Trophoblast cell (in vitro differentiated cells and primary cell): ENCODE measurements at regions not wholly inside any gene's neighbourhood (a gene's known extent, or its start where the extent isn't known, plus 50 kb on each side); places are given as distances from the start of the nearest gene placed in this dataset.

Experiments
- DNase-seq, 2 donors: peaks; one replicate each; pipeline ENCODE4 v3.0.0-alpha.2; 2016
- H2AFZ ChIP-seq: 2 replicates; pipeline ENCODE4 v1.6.1; 2013; ENCODE audit warnings: low read length, moderate library complexity, mild to moderate bottlenecking; ENCODE audit not compliant: insufficient read depth, poor library complexity
- H2AK5ac ChIP-seq: 2 replicates; pipeline ENCODE4 v1.6.1; 2013; ENCODE audit warnings: mild to moderate bottlenecking, low read length
- H2BK120ac ChIP-seq: 2 replicates; pipeline ENCODE4 v1.6.1; 2013; ENCODE audit warnings: low read length, mild to moderate bottlenecking, moderate library complexity; ENCODE audit not compliant: insufficient read depth, poor library complexity
- H2BK12ac ChIP-seq: 2 replicates; pipeline ENCODE4 v1.6.1; 2013; ENCODE audit warnings: mild to moderate bottlenecking, low read length, moderate library complexity
- H2BK5ac ChIP-seq: 2 replicates; pipeline ENCODE4 v1.6.1; 2013; ENCODE audit warnings: low read length, low read depth, moderate library complexity, mild to moderate bottlenecking; ENCODE audit not compliant: poor library complexity
- H3K14ac ChIP-seq: 2 replicates; pipeline ENCODE4 v1.6.1; 2013; ENCODE audit warnings: mild to moderate bottlenecking, low read length
- H3K18ac ChIP-seq: 2 replicates; pipeline ENCODE4 v1.6.1; 2013; ENCODE audit warnings: mild to moderate bottlenecking, low read length
- H3K23ac ChIP-seq: 2 replicates; pipeline ENCODE4 v1.6.1; 2013; ENCODE audit warnings: low read length
- H3K27ac ChIP-seq: 2 replicates; pipeline ENCODE4 v1.5.1; 2013; ENCODE audit warnings: low read depth, mild to moderate bottlenecking, inconsistent platforms, low read length, moderate library complexity
- H3K27me3 ChIP-seq: 2 replicates; pipeline ENCODE4 v1.6.1; 2013; ENCODE audit warnings: inconsistent platforms, mild to moderate bottlenecking, low read length, moderate library complexity; ENCODE audit not compliant: insufficient read depth
- H3K36me3 ChIP-seq, 2 experiments: 1 replicate in 1 of 2; 2 replicates in 1 of 2; pipeline ENCODE4 v1.6.1; 2013; ENCODE audit warnings: low read length in 2 of 2, mild to moderate bottlenecking in 2 of 2, moderate library complexity in 1 of 2; ENCODE audit not compliant: insufficient read depth in 2 of 2, control insufficient read depth in 1 of 2
- H3K4ac ChIP-seq: 2 replicates; pipeline ENCODE4 v1.6.1; 2013; ENCODE audit warnings: low read depth, mild to moderate bottlenecking, low read length, moderate library complexity
- H3K4me1 ChIP-seq, 2 experiments: 1 replicate in 1 of 2; 2 replicates in 1 of 2; pipeline ENCODE4 v1.6.1; 2013; ENCODE audit warnings: low read length in 2 of 2, mild to moderate bottlenecking in 2 of 2, moderate library complexity in 1 of 2; ENCODE audit not compliant: insufficient read depth in 2 of 2, control insufficient read depth in 1 of 2
- H3K4me2 ChIP-seq: 2 replicates; pipeline ENCODE4 v1.6.1; 2013; ENCODE audit warnings: inconsistent platforms, mild to moderate bottlenecking, low read length, moderate library complexity
- H3K4me3 ChIP-seq: 2 replicates; pipeline ENCODE4 v1.5.1; 2013; ENCODE audit warnings: mild to moderate bottlenecking, low read depth, low read length, inconsistent platforms
- H3K79me1 ChIP-seq: one replicate; pipeline ENCODE4 v1.6.1; 2013; ENCODE audit warnings: low read length
- H3K79me2 ChIP-seq: 2 replicates; pipeline ENCODE4 v1.6.1; 2013; ENCODE audit warnings: low read length, mild to moderate bottlenecking; ENCODE audit not compliant: control insufficient read depth, insufficient read depth, poor library complexity
- H3K9ac ChIP-seq: 2 replicates; pipeline ENCODE4 v1.6.1; 2013; ENCODE audit warnings: mild to moderate bottlenecking, low read length
- H3K9me3 ChIP-seq: 2 replicates; pipeline ENCODE4 v1.6.1; 2013; ENCODE audit warnings: low read depth, mild to moderate bottlenecking, control low read depth, inconsistent platforms, low read length; ENCODE audit not compliant: insufficient read depth
- H4K12ac ChIP-seq: 2 replicates; pipeline ENCODE4 v1.6.1; 2013; ENCODE audit warnings: low read depth, mild to moderate bottlenecking, low read length, moderate library complexity
- H4K8ac ChIP-seq: 2 replicates; pipeline ENCODE4 v1.6.1; 2013; ENCODE audit warnings: low read depth, mild to moderate bottlenecking, low read length, moderate library complexity
- H4K91ac ChIP-seq: one replicate; pipeline ENCODE4 v1.6.1; 2013; ENCODE audit warnings: low read depth, mild to moderate bottlenecking, low read length, moderate library complexity
- WGBS: extraction: QIAGEN DNeasy Blood & Tissue Kit; methylation state at CpG from one replicate; pipeline ENCODE4 v1.1.7; 2013; ENCODE audit warnings: missing lambda C conversion rate; ENCODE audit not compliant: insufficient read length, insufficient coverage; ENCODE audit errors: extremely low coverage; 5-methylcytosine and 5-hydroxymethylcytosine counted together

DNA sequence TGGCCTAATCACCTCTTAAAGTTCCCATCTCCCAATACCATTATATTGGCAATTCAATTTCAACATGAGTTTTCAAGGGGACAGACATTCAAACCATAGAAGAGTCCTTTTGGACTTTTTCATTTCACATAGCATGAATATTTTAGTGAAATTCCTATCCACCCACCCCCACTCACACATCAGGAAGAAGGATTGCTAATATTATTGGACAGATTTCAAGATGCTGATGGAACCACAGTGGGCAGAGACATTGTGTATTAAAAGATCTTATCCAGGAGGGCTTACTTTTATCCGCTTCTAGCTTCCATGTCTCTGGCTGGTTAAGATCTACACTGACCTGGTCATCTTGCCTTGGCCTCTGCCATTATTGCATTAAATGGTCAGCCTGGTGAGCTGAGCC lies 297.4 kb upstream of the ACVR2A start:
- Histone ChIP-seq H3K4ac (peak overlapping the region; percentile 29), H2BK5ac (peak overlapping the region; percentile 75), H4K8ac (peak overlapping the region; percentile 43), H2BK12ac (peak overlapping the region; percentile 77), H3K79me2 (no peaks in the 10 kb centered on the region), H2BK120ac (peak overlapping the region; percentile 75), H3K27me3 (no peaks in the 10 kb centered on the region), H3K23ac (no peak overlapping the region), H3K36me3 (no peaks in the 10 kb centered on the region), H3K18ac (peak overlapping the region; percentile 49), H3K4me2 (no peak overlapping the region), H4K91ac (peak overlapping the region; percentile 81), H3K9me3 (no peaks in the 10 kb centered on the region), H2AK5ac (peak overlapping the region; percentile 11), H3K4me1 (peaks cover 10 to 14% of the 10 kb centered on the region in 2 experiments), H3K9ac (no peak overlapping the region), H3K79me1 (peaks cover 19% of the 10 kb centered on the region), H3K4me3 (no peak overlapping the region), H3K14ac (peak overlapping the region; percentile 24), H2AFZ (no peak overlapping the region), H3K27ac (no peak overlapping the region), H4K12ac (no peak overlapping the region)
- no CpG with 5 or more reads among the region's 1 CpG for WGBS
- no peak for DNase-seq

- H2BK12ac ChIP-seq = no peak overlapping the region
- peak overlapping the region; percentile 26 for H2BK5ac ChIP-seq
- H3K9ac ChIP-seq = no peak overlapping the region
- H3K23ac ChIP-seq = no peak overlapping the region
- H2AK5ac ChIP-seq = no peak overlapping the region
- no peak overlapping the region for H4K8ac ChIP-seq
- WGBS = no CpG with 5 or more reads among the region's 1 CpG
- no peak overlapping the region for H3K18ac ChIP-seq
- H3K4me1 ChIP-seq = peaks cover 13 to 20% of the 10 kb centered on the region in 2 experiments
- no peak for DNase-seq
- H4K91ac ChIP-seq = no peak overlapping the region
- no peak overlapping the region for H3K4ac ChIP-seq
- no peaks in the 10 kb centered on the region for H3K9me3 ChIP-seq
- no peak overlapping the region for H4K12ac ChIP-seq
- peak overlapping the region; percentile 25 for H3K4me2 ChIP-seq
- H3K79me2 ChIP-seq = no peaks in the 10 kb centered on the region
- no peaks in the 10 kb centered on the region for H3K27me3 ChIP-seq
- H2BK120ac ChIP-seq = no peak overlapping the region
- H2AFZ ChIP-seq = no peak overlapping the region
- peaks cover 25% of the 10 kb centered on the region for H3K79me1 ChIP-seq
- H3K36me3 ChIP-seq = no peaks in the 10 kb centered on the region
- peak overlapping the region; percentile 71 for H3K27ac ChIP-seq
- no peak overlapping the region for H3K14ac ChIP-seq
- no peak overlapping the region for H3K4me3 ChIP-seq
These were observed 298.7 kb upstream of the ACVR2A start for GRCh38 chr2:147546109-147546508.

GRCh38 chr2:147543056-147543455 lies 301.8 kb upstream of the ACVR2A start:
- no peaks in the 10 kb centered on the region for H3K27me3 ChIP-seq
- peak overlapping the region; percentile 49 for H2BK120ac ChIP-seq
- H3K9ac ChIP-seq = no peak overlapping the region
- peak overlapping the region; percentile 72 for H4K91ac ChIP-seq
- DNase-seq = peak in 1 of 2 donors; percentile 23
- no peaks in the 10 kb centered on the region for H3K9me3 ChIP-seq
- peak overlapping the region; percentile 68 for H2BK12ac ChIP-seq
- peak overlapping the region; percentile 15 for H2AFZ ChIP-seq
- no peak overlapping the region for H3K23ac ChIP-seq
- H3K4ac ChIP-seq = peak overlapping the region; percentile 8
- peak overlapping the region; percentile 5 for H3K18ac ChIP-seq
- H2BK5ac ChIP-seq = peak overlapping the region; percentile 24
- H3K36me3 ChIP-seq = no peaks in the 10 kb centered on the region
- H4K8ac ChIP-seq = peak overlapping the region; percentile 35
- H2AK5ac ChIP-seq = no peak overlapping the region
- H4K12ac ChIP-seq = no peak overlapping the region
- H3K4me2 ChIP-seq = no peak overlapping the region
- H3K79me2 ChIP-seq = no peaks in the 10 kb centered on the region
- peak overlapping the region; percentile 50 for H3K14ac ChIP-seq
- H3K79me1 ChIP-seq = peaks cover 25% of the 10 kb centered on the region
- peak overlapping the region; percentile 42 for H3K27ac ChIP-seq
- no peak overlapping the region for H3K4me3 ChIP-seq
- peaks cover 15 to 19% of the 10 kb centered on the region in 2 experiments for H3K4me1 ChIP-seq

DNA sequence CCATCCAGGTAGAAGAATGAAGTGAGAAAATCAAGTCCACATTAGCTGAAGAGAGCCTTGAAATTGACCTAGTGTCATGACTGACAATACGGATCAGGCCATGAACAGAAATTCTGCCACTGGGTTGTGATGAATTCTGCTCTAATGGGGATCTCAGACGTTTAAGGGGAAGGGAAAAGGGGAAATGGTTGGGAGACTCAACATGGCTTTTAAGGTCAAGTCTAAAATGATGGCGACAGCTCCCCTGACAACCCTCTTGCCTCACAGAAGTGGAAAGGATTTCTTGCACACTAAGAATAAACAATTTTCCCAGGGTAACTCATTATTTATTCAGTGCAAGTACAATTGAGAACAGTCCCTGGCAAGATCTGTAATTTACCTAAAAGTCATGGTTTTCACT lies 302.5 kb upstream of the ACVR2A start:
- no peak overlapping the region for H2BK120ac ChIP-seq
- H3K14ac ChIP-seq = peak overlapping the region; percentile 63
- no peak overlapping the region for H3K9ac ChIP-seq
- H3K18ac ChIP-seq = peak overlapping the region; percentile 68
- peak overlapping the region; percentile 80 for H4K91ac ChIP-seq
- no peak overlapping the region for H3K4me3 ChIP-seq
- H3K27ac ChIP-seq = no peak overlapping the region
- H4K12ac ChIP-seq = no peak overlapping the region
- H2AK5ac ChIP-seq = peak overlapping the region; percentile 65
- no peaks in the 10 kb centered on the region for H3K36me3 ChIP-seq
- no CpG with 5 or more reads among the region's 3 CpGs for WGBS
- peak overlapping the region; percentile 92 for H2BK12ac ChIP-seq
- peak overlapping the region; percentile 29 for H4K8ac ChIP-seq
- H3K79me1 ChIP-seq = peaks cover 19% of the 10 kb centered on the region
- H3K9me3 ChIP-seq = no peaks in the 10 kb centered on the region
- peak overlapping the region; percentile 57 for H2BK5ac ChIP-seq
- H2AFZ ChIP-seq = no peak overlapping the region
- H3K4me2 ChIP-seq = no peak overlapping the region
- no peaks in the 10 kb centered on the region for H3K79me2 ChIP-seq
- peaks cover 12 to 14% of the 10 kb centered on the region in 2 experiments for H3K4me1 ChIP-seq
- H3K23ac ChIP-seq = no peak overlapping the region
- peak overlapping the region; percentile 64 for H3K4ac ChIP-seq
- no peak for DNase-seq
- H3K27me3 ChIP-seq = no peaks in the 10 kb centered on the region
